ENCODE measurements at regions not wholly inside any gene's neighbourhood (a gene's known extent, or its start where the extent isn't known, plus 50 kb on each side); places are given as distances from the start of the nearest gene placed in this dataset.

DNA sequence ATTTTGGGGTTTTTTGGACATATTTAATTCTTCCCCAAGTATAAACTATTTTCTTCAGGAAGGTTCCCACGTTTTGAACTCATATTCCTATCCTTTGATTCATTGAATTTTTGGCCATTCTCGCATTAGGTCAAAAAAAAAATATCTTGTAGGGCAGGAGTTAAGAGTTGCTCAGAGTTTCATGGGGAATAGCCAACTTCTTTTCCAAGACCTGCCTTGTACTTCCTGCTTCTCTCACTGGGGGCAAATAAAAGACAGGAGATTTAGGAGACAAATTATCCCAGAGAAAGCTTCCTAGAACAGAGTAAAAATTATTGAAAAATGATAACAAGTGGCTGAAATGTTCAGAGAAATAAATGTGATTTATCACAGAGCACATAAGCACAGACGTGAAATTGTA, 55.2 kb upstream of the BCL11A start:
- TF ChIP-seq, protein P1, sequence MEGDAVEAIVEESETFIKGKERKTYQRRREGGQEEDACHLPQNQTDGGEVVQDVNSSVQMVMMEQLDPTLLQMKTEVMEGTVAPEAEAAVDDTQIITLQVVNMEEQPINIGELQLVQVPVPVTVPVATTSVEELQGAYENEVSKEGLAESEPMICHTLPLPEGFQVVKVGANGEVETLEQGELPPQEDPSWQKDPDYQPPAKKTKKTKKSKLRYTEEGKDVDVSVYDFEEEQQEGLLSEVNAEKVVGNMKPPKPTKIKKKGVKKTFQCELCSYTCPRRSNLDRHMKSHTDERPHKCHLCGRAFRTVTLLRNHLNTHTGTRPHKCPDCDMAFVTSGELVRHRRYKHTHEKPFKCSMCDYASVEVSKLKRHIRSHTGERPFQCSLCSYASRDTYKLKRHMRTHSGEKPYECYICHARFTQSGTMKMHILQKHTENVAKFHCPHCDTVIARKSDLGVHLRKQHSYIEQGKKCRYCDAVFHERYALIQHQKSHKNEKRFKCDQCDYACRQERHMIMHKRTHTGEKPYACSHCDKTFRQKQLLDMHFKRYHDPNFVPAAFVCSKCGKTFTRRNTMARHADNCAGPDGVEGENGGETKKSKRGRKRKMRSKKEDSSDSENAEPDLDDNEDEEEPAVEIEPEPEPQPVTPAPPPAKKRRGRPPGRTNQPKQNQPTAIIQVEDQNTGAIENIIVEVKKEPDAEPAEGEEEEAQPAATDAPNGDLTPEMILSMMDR (IDR thresholded peaks at IDR 0.05; ENCODE audit: borderline replicate concordance, extremely low read depth, low read length, poor library complexity, severe bottlenecking), result no peak
- TF ChIP-seq EZH2 (IDR thresholded peaks at IDR 0.05; ENCODE audit: borderline replicate concordance, low read depth, low read length, severe bottlenecking), result no peak
- no peak overlapping the region for H3K4me3 ChIP-seq (ENCODE audit: low read depth in 1 of 2, low read length in 2 of 2)
- H3K27ac ChIP-seq (ENCODE audit: low read length), result no peak overlapping the region
- no peaks in the 10 kb centered on the region for H3K4me1 ChIP-seq (ENCODE audit: insufficient read depth, low read length)
- ATAC-seq (ENCODE audit: insufficient read depth, low read depth) (no peak), DNase-seq (no peak)
- no peak overlapping the region for H3K9ac ChIP-seq (ENCODE audit: low read depth, low read length)
- H4K20me1 ChIP-seq (ENCODE audit: insufficient read depth, low read length), result no peaks in the 10 kb centered on the region
- no peak overlapping the region for H2AFZ ChIP-seq (ENCODE audit: low read depth, low read length)
- H3K9me3 ChIP-seq (ENCODE audit: insufficient read depth, low read length, severe bottlenecking), result no peaks in the 10 kb centered on the region
- no peak overlapping the region for H3K4me2 ChIP-seq (ENCODE audit: insufficient read depth, low read length)
- peaks cover 9% of the 10 kb centered on the region for H3K27me3 ChIP-seq (ENCODE audit: insufficient read depth, low read length, poor library complexity)
- H3K79me2 ChIP-seq (ENCODE audit: insufficient read depth, low read length), result no peaks in the 10 kb centered on the region
- no peaks in the 10 kb centered on the region for H3K36me3 ChIP-seq (ENCODE audit: insufficient read depth, low read length)

DNA sequence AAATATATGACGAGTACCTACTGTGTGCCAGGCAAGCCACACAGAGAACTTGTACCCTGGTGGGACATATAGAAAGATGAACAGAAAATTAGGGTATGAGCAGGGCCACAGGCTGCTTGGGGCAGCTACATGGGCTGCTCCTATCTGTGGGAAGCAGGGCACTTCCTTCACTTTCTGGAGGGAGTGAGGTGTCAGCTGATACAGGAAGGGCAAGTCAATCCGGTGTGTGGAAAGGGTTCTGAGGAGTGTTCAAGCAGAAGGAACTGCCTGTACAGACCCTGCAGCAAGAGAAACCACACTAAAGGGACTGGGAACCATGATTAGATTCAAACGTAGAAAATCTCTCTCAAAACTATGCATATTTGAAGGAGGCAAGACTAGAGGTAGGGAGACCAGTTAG, 58.6 kb upstream of the BCL11A start:
- Histone ChIP-seq H3K9ac (ENCODE audit: low read depth, low read length) (no peak overlapping the region), H2AFZ (ENCODE audit: low read depth, low read length) (no peak overlapping the region), H4K20me1 (ENCODE audit: insufficient read depth, low read length) (no peaks in the 10 kb centered on the region), H3K27me3 (ENCODE audit: insufficient read depth, low read length, poor library complexity) (peaks cover 9% of the 10 kb centered on the region), H3K4me2 (ENCODE audit: insufficient read depth, low read length) (no peak overlapping the region), H3K79me2 (ENCODE audit: insufficient read depth, low read length) (no peaks in the 10 kb centered on the region), H3K27ac (ENCODE audit: low read length) (no peak overlapping the region), H3K9me3 (ENCODE audit: insufficient read depth, low read length, severe bottlenecking) (no peaks in the 10 kb centered on the region), H3K4me1 (ENCODE audit: insufficient read depth, low read length) (no peaks in the 10 kb centered on the region), H3K36me3 (ENCODE audit: insufficient read depth, low read length) (no peaks in the 10 kb centered on the region), H3K4me3 (ENCODE audit: low read depth in 1 of 2, low read length in 2 of 2) (no peak overlapping the region)
- TF ChIP-seq, protein P1 (IDR thresholded peaks at IDR 0.05; ENCODE audit: borderline replicate concordance, extremely low read depth, low read length, poor library complexity, severe bottlenecking), result no peak
- TF ChIP-seq EZH2 (IDR thresholded peaks at IDR 0.05; ENCODE audit: borderline replicate concordance, low read depth, low read length, severe bottlenecking), result no peak
- no peak for ATAC-seq (ENCODE audit: insufficient read depth, low read depth)
- no peak for DNase-seq

- H3K36me3 ChIP-seq (ENCODE audit: insufficient read depth, low read length), result no peaks in the 10 kb centered on the region
- TF ChIP-seq EZH2 (IDR thresholded peaks at IDR 0.05; ENCODE audit: borderline replicate concordance, low read depth, low read length, severe bottlenecking), result no peak
- TF ChIP-seq, protein P1 (IDR thresholded peaks at IDR 0.05; ENCODE audit: borderline replicate concordance, extremely low read depth, low read length, poor library complexity, severe bottlenecking), result no peak
- peaks cover 9% of the 10 kb centered on the region for H3K27me3 ChIP-seq (ENCODE audit: insufficient read depth, low read length, poor library complexity)
- no peak overlapping the region for H3K9ac ChIP-seq (ENCODE audit: low read depth, low read length)
- no peaks in the 10 kb centered on the region for H3K4me1 ChIP-seq (ENCODE audit: insufficient read depth, low read length)
- no peaks in the 10 kb centered on the region for H3K79me2 ChIP-seq (ENCODE audit: insufficient read depth, low read length)
- H2AFZ ChIP-seq (ENCODE audit: low read depth, low read length), result no peak overlapping the region
- H3K27ac ChIP-seq (ENCODE audit: low read length), result no peak overlapping the region
- no peaks in the 10 kb centered on the region for H3K9me3 ChIP-seq (ENCODE audit: insufficient read depth, low read length, severe bottlenecking)
- H3K4me3 ChIP-seq (ENCODE audit: low read depth in 1 of 2, low read length in 2 of 2), result no peak overlapping the region
- ATAC-seq (ENCODE audit: insufficient read depth, low read depth) (no peak), DNase-seq (no peak)
- no peaks in the 10 kb centered on the region for H4K20me1 ChIP-seq (ENCODE audit: insufficient read depth, low read length)
- H3K4me2 ChIP-seq (ENCODE audit: insufficient read depth, low read length), result no peak overlapping the region
Measured at GRCh38 chr2:60614319-60614718, 60.9 kb upstream of the BCL11A start.
